ENCODE measurements at regions not wholly inside any gene's neighbourhood (a gene's known extent, or its start where the extent isn't known, plus 50 kb on each side); places are given as distances from the start of the nearest gene placed in this dataset.

GRCh38 chr22:26780521-26780920, 123.1 kb downstream of the MIAT start:
- TF ChIP-seq CTCF (IDR thresholded peaks at IDR 0.05; ENCODE audit: low read depth, low read length): no peak
- TF ChIP-seq EZH2phosphoT487 (IDR thresholded peaks at IDR 0.05; ENCODE audit: low read depth): no peak
